OCI-LY1 (cell line): ENCODE measurements at regions not wholly inside any gene's neighbourhood (a gene's known extent, or its start where the extent isn't known, plus 50 kb on each side); places are given as distances from the start of the nearest gene placed in this dataset.

Experiments
- H2AFZ ChIP-seq: fragments of 200-600 bp; sonication (generic), shearing (Covaris generic); 2 replicates; pipeline ENCODE4 v1.6.0; 2014; ENCODE audit warnings: antibody characterized with exemption, mild to moderate bottlenecking, low read length
- H3F3A ChIP-seq: fragments of 200-600 bp; sonication (generic), shearing (Covaris generic); 2 replicates; pipeline ENCODE4 v1.6.0; 2014; ENCODE audit warnings: mild to moderate bottlenecking, antibody characterized with exemption, low read length, moderate library complexity; ENCODE audit not compliant: insufficient read depth
- H3K27ac ChIP-seq: fragments of 200-600 bp; sonication (generic); 2 replicates; pipeline ENCODE4 v1.5.1; 2014; ENCODE audit warnings: low read length, mixed run types, mild to moderate bottlenecking, low read depth; ENCODE audit not compliant: poor library complexity, severe bottlenecking
- H3K27me3 ChIP-seq: fragments of 200-600 bp; sonication (generic); 2 replicates; pipeline ENCODE4 v1.6.0; 2014; ENCODE audit warnings: antibody characterized with exemption, mild to moderate bottlenecking, low read length, moderate library complexity; ENCODE audit not compliant: insufficient read depth
- H3K36me3 ChIP-seq: fragments of 200-600 bp; sonication (generic); 2 replicates; pipeline ENCODE4 v1.6.1; 2014; ENCODE audit warnings: mild to moderate bottlenecking, antibody characterized with exemption, low read length, moderate library complexity, mixed read lengths; ENCODE audit not compliant: insufficient read depth
- H3K4me1 ChIP-seq: fragments of 200-600 bp; sonication (generic); 2 replicates; pipeline ENCODE4 v1.5.1; 2014; ENCODE audit warnings: mild to moderate bottlenecking, low read length, moderate library complexity; ENCODE audit not compliant: insufficient read depth, severe bottlenecking
- H3K4me2 ChIP-seq: fragments of 200-600 bp; sonication (generic), shearing (Covaris generic); 2 replicates; pipeline ENCODE4 v1.6.1; 2014; ENCODE audit warnings: low read length
- H3K4me3 ChIP-seq: fragments of 200-600 bp; sonication (generic); 2 replicates; pipeline ENCODE4 v1.5.1; 2014; ENCODE audit warnings: low read length, low read depth, mild to moderate bottlenecking, mixed read lengths; ENCODE audit not compliant: poor library complexity, severe bottlenecking
- H3K79me2 ChIP-seq: fragments of 200-600 bp; shearing (Covaris generic); 2 replicates; pipeline ENCODE4 v1.6.1; 2016; ENCODE audit warnings: mixed run types, low read length, mixed read lengths; ENCODE audit not compliant: insufficient read depth
- H3K9ac ChIP-seq: fragments of 200-600 bp; sonication (generic), shearing (Covaris generic); 2 replicates; pipeline ENCODE4 v1.6.1; 2014; ENCODE audit warnings: mild to moderate bottlenecking, low read length, mixed read lengths
- H3K9me2 ChIP-seq: fragments of 200-600 bp; sonication (generic), shearing (Covaris generic); 2 replicates; pipeline ENCODE4 v1.6.1; 2014; ENCODE audit warnings: low read depth, mild to moderate bottlenecking, low read length, mixed read lengths
- H3K9me3 ChIP-seq: fragments of 200-600 bp; shearing (Covaris generic); 2 replicates; pipeline ENCODE4 v1.6.1; 2014; ENCODE audit warnings: low read length, mixed read lengths
- H4K20me1 ChIP-seq: fragments of 200-600 bp; sonication (generic), shearing (Covaris generic); 2 replicates; pipeline ENCODE4 v1.6.0; 2016; ENCODE audit warnings: mild to moderate bottlenecking, low read length; ENCODE audit not compliant: insufficient read depth
- EZH2 ChIP-seq: fragments of 200-600 bp; sonication (generic), shearing (Covaris generic); IDR thresholded peaks from 2 replicates; pipeline ENCODE4 v1.8.0; 2017; ENCODE audit warnings: borderline replicate concordance, mixed run types, mild to moderate bottlenecking, antibody characterized with exemption, low read length, moderate library complexity, mixed read lengths
- TF ChIP-seq, protein P1 (sequence below): fragments of 200-600 bp; sonication (generic), shearing (Covaris generic); IDR thresholded peaks from 2 replicates; pipeline ENCODE4 v1.5.1; 2017; ENCODE audit warnings: mild to moderate bottlenecking, antibody characterized with exemption, low read length, moderate library complexity, mixed read lengths

DNA sequence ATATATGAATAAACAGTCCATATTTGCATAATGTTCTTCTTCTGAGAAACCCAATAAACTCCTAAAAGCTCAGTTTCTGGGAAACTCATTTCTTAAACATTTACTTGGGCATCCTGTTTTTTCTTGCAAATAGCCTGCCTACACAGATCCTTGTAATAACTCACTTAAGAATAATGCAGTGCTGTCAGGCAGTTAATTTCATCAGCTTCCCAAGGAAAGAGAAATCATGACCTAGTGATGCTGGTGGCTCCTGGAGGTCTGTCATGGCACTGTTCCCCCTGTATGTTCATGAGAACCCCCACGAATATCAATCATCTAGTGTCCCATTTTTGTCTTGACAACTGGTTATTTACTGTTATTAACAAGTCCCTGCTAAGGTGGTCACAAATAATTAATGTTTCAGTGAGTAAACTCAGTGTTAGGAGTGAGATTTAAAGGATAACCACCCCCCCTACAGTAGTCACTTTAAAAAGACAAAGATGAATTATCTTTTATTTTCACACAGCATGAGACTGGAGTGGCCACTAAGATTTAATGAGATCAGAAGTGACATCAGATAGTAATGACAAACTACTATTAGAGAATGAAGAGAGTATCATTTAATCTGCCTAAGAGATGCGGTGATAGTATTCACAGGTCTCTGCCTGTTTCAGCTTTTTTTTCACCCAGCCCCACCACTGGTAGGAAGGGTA lies 279.5 kb upstream of the NECTIN3 start:
- no peak overlapping the region for H3K27ac ChIP-seq

DNA sequence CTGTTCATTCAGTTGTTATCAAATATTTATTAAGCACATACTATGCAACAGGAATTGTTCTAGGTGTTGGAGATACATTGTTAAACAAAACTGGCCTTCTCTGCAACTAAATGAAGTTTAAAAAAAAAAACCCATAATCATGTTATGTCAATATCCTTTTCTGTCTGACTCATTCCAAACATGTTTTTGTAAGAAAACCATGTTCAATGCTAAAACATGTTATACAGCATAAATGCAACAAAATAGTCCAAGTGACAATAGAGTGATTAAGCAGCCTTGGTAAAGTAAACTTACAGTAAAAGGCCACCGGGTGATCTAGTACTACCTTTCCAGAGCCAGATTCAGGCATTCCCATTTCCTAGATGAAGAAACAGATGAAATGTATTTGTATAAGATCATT lies 278.0 kb upstream of the NECTIN3 start:
- Histone ChIP-seq H3F3A (no peaks in the 10 kb centered on the region), H3K9ac (no peak overlapping the region), H2AFZ (no peak overlapping the region), H3K27ac (no peak overlapping the region), H3K36me3 (no peaks in the 10 kb centered on the region), H3K4me3 (no peak overlapping the region), H3K9me3 (no peaks in the 10 kb centered on the region), H3K79me2 (no peaks in the 10 kb centered on the region), H3K27me3 (no peaks in the 10 kb centered on the region), H3K4me1 (no peaks in the 10 kb centered on the region), H4K20me1 (no peaks in the 10 kb centered on the region), H3K4me2 (no peak overlapping the region), H3K9me2 (no peaks in the 10 kb centered on the region)
- no peak for TF ChIP-seq EZH2
- TF ChIP-seq, protein P1, sequence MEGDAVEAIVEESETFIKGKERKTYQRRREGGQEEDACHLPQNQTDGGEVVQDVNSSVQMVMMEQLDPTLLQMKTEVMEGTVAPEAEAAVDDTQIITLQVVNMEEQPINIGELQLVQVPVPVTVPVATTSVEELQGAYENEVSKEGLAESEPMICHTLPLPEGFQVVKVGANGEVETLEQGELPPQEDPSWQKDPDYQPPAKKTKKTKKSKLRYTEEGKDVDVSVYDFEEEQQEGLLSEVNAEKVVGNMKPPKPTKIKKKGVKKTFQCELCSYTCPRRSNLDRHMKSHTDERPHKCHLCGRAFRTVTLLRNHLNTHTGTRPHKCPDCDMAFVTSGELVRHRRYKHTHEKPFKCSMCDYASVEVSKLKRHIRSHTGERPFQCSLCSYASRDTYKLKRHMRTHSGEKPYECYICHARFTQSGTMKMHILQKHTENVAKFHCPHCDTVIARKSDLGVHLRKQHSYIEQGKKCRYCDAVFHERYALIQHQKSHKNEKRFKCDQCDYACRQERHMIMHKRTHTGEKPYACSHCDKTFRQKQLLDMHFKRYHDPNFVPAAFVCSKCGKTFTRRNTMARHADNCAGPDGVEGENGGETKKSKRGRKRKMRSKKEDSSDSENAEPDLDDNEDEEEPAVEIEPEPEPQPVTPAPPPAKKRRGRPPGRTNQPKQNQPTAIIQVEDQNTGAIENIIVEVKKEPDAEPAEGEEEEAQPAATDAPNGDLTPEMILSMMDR = no peak

More for the DNA sequence above, 279.5 kb upstream of the NECTIN3 start:
- H3K9me2 ChIP-seq = no peaks in the 10 kb centered on the region
- no peak overlapping the region for H2AFZ ChIP-seq
- TF ChIP-seq, protein P1 = no peak
- TF ChIP-seq EZH2 = no peak
- no peaks in the 10 kb centered on the region for H3F3A ChIP-seq
- H3K9me3 ChIP-seq = no peaks in the 10 kb centered on the region
- H3K4me3 ChIP-seq = no peak overlapping the region
- no peaks in the 10 kb centered on the region for H3K27me3 ChIP-seq
- no peak overlapping the region for H3K9ac ChIP-seq
- no peaks in the 10 kb centered on the region for H3K4me1 ChIP-seq
- H3K79me2 ChIP-seq = no peaks in the 10 kb centered on the region
- no peaks in the 10 kb centered on the region for H4K20me1 ChIP-seq
- H3K4me2 ChIP-seq = no peak overlapping the region
- H3K36me3 ChIP-seq = no peaks in the 10 kb centered on the region

DNA sequence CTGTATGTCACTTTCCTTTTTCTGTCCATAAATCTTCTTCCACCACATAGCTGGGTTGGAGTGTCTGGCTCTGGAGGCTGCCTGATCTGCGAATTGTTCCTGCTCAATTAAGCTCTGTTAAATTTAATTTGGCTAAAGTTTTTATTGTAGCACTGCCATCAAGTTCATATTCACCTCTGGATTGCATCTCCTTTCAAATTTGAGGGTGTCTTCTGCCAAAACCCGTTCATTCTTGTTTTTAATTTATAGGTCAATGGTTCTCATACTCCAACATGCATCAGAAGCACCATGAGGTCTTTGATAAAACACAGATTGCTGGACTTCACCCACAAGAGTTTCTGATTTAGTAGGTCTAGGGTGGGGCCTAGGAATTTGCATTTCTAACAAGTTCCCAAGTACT lies 276.5 kb upstream of the NECTIN3 start:
- Histone ChIP-seq H2AFZ (no peak overlapping the region), H3K4me3 (no peak overlapping the region), H3K27ac (no peak overlapping the region), H3K9ac (no peak overlapping the region), H3K9me3 (no peaks in the 10 kb centered on the region), H3K79me2 (no peaks in the 10 kb centered on the region), H4K20me1 (no peaks in the 10 kb centered on the region), H3F3A (no peaks in the 10 kb centered on the region), H3K4me2 (no peak overlapping the region), H3K36me3 (no peaks in the 10 kb centered on the region), H3K9me2 (no peaks in the 10 kb centered on the region), H3K4me1 (no peaks in the 10 kb centered on the region), H3K27me3 (no peaks in the 10 kb centered on the region)
- TF ChIP-seq, protein P1 = no peak
- TF ChIP-seq EZH2 = no peak
